GM18868 (cell line): ENCODE measurements at regions not wholly inside any gene's neighbourhood (a gene's known extent, or its start where the extent isn't known, plus 50 kb on each side); places are given as distances from the start of the nearest gene placed in this dataset.

Experiments used
- ATAC-seq: cut with Tn5 transposase; IDR thresholded peaks from one replicate; pipeline ENCODE4 v1.9.1; 2021; ENCODE audit warnings: mild to moderate bottlenecking, moderate library complexity; ENCODE audit not compliant: unreplicated experiment

- ATAC-seq, result no peak
Measured at GRCh38 chr11:23232652-23233051, 372.4 kb upstream of the CCDC179 start.

DNA sequence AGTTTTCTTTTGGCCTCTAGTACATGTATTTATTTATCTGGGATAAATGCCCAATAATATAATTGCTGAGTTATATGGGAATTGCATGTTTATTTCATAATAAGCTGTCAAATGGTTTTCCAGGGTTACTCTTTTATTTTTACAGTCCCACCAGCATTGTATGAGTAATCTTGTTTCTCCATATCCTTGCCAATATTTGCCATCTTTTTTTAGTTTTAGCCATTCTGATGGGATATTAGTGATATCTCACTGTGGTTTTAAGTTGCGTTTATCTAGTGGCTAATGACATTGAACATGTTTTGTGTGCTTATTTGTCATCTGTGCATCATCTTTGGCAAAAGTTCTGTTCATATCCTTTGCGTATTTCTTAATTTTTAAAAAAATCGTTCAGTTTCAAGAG is 372.8 kb upstream of the CCDC179 start:
- ATAC-seq, result no peak

GRCh38 chr11:23236826-23237555 is 376.7 kb upstream of the CCDC179 start:
- ATAC-seq, result no peak

DNA sequence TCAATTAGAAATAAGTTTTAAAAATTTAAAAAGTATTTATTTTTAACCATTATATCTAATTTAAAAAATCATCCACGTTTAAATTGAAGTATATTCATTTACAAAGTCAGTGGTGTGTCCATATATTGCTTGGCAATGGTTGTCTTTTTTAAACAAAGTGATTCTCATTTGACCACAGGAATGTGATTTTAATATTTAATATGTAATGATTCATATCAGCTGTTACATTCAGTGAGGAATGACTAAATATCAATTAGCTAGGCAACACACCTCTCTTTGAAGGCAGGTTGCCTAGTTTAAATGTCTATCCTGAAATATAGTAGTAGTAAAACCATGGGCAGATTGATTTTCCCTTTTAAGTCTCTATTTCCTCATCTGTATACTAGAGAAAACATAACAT is 392.2 kb upstream of the CCDC179 start:
- no peak for ATAC-seq

DNA sequence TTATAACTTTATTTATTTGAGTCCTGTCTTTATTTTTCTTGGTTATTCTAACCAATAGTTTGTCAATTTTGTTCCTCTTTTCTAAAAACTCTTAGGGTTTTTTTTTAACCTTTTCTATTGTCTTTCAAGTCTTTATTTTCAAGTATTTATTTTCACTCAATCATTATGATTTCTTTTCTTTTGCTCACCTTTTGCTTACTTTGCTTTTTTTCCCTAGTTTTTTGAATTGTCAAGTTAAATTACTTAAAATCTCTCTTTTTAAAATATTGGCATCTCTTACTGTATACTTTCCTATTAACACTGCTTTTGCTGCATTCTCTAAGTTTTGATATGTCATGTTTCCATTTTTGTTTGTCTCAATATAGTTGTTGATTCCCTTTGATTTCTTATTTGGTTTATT is 396.8 kb upstream of the CCDC179 start:
- no peak for ATAC-seq

GRCh38 chr11:23257556-23257955 is 397.3 kb upstream of the CCDC179 start:
- ATAC-seq, result no peak

DNA sequence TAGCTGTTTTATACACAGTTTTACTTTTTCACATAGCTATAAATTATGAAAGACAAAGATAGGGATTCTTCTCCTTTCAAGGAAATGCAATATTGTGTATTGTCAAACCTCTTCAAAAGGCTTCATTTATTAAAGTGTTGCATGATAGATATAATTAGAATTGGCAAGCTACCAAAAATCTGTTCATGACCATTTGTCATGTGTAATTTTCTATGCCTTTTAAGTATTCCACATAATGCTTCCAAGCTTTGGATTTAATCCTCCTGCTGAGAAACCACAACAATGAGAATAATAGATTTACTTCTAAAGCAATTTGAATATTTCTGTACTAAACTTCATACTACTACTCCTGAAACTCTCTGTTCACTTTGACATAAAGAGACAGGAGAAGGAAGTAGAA is 403.2 kb upstream of the CCDC179 start:
- ATAC-seq, result no peak

GRCh38 chr11:23272095-23272494 is 411.8 kb upstream of the CCDC179 start:
- ATAC-seq, result no peak

- ATAC-seq, result no peak
Measured at GRCh38 chr11:23278121-23278520, 417.8 kb upstream of the CCDC179 start.

GRCh38 chr11:23280088-23280487 is 419.8 kb upstream of the CCDC179 start:
- ATAC-seq, result no peak

GRCh38 chr11:23283666-23284065 is 423.4 kb upstream of the CCDC179 start:
- ATAC-seq, result no peak

GRCh38 chr11:23284631-23285030 is 424.4 kb upstream of the CCDC179 start:
- ATAC-seq, result no peak

- no peak for ATAC-seq
Measured at GRCh38 chr11:23288003-23288783, 427.9 kb upstream of the CCDC179 start.

GRCh38 chr11:23295241-23295640 is 435.0 kb upstream of the CCDC179 start:
- no peak for ATAC-seq

DNA sequence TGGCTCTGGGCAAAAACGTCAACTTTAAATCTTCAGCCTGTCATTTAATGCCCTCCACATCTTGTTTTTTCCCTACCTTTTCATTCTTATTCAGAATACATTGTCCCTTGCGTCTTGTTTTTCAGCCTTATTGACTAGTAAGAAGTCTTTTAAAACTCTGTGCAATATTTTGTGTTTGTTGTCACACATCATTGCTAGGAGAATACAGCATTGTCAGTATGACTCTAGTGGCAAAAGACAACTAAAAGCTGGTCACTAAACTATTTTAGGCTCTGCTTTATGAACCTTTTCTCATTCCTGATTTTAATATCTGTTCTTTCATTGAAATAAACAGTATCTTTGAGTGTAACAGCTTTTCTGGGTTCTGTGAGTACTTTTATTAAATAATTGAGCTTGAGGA is 447.8 kb upstream of the CCDC179 start:
- ATAC-seq, result no peak

GRCh38 chr11:23310276-23310675 is 450.0 kb upstream of the CCDC179 start:
- no peak for ATAC-seq

GRCh38 chr11:23311986-23312940 is 452.0 kb upstream of the CCDC179 start:
- ATAC-seq, result no peak

DNA sequence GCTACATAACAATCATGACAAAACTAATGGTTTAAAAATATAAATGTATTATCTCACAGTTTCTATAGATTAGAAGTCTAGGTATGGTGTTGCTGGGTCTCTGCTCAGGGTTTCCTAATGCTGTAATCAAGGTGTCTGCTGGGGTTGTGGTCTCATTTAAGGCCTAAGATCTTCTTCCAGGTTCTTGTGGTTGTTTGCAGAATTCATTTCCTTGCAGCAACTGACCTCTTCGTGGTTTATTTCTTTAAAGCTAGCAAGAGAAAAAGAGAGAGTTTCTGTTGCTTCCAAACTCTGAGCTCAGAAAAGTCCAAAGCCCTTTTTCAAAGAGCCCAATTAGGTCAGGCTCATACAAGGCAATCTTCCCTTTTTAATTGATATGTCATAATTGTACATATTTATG is 452.7 kb upstream of the CCDC179 start:
- no peak for ATAC-seq

DNA sequence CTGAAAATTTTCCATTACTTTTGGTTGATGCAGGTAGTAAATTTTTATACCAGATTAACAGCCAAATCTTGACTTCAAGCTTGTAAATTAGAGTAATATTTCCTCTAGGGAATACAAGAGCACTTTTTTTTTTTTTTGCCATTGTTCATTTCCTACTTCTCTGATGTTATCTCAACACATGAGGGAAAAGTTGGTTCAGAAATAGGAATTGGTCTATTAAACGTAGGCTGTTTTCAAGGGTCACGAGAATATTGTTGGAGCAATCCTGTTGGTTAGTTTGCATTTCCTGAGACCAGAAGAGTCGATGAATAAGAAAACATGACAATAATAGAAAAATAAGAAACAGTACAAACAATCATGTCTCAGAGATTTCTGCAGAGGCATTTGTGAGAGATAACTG is 453.9 kb upstream of the CCDC179 start:
- ATAC-seq, result no peak

DNA sequence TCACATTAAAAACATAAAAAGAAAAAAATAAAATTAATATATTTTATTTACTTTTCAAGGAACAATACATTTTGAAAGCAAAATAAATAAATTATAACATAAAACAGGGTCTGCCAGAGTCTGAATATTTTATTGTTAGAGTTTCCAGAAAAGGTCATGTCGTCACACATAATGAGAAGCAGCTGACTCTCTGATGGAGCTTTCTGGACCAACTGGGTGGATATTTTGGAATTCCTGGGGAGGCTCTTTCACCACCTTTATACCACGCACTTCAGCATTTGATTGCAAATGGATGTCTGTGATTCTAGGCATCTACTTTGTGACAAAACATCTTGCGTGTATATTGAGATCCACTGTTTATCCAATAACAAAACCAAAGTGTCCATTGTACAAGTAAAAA is 455.0 kb upstream of the CCDC179 start:
- ATAC-seq, result no peak

- ATAC-seq, result no peak
Measured at GRCh38 chr11:23317816-23318215, 457.5 kb upstream of the CCDC179 start.
